ENCODE measurements at regions not wholly inside any gene's neighbourhood (a gene's known extent, or its start where the extent isn't known, plus 50 kb on each side); places are given as distances from the start of the nearest gene placed in this dataset.

DNA sequence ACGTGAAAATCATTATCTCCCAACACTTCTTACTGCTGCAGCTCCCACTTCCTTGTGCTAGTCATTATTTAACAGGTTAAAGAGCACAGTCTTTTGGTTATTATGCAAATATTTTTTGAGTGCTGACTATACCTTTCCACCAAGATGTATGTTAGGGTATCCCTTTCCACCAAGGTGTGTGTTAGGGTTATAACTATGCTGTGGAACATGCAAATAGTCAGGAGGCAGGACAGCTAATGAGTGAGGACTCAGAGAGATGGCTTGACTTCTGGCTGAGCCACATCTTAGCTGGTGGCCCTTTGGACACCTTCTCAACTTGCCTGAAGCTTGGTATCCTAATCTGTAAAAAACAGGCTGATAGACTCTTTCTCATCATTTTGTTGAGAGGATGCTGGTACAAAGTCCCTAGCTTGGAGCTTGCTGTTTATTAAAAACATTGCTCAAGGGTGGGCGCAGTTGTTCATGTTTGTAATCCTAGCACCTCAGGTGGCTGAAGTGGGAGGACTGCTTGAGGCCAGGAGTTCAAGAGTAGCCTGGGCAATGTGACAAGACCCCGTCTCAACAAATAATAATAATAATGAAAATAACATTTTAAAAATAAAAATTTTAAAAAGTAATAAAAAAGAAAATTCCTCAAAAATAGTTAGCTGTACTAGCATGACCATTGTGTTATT, 160.5 kb upstream of the ADAMTS9 start:
- DNase-seq (ENCODE audit: low spot score), result no peak

DNA sequence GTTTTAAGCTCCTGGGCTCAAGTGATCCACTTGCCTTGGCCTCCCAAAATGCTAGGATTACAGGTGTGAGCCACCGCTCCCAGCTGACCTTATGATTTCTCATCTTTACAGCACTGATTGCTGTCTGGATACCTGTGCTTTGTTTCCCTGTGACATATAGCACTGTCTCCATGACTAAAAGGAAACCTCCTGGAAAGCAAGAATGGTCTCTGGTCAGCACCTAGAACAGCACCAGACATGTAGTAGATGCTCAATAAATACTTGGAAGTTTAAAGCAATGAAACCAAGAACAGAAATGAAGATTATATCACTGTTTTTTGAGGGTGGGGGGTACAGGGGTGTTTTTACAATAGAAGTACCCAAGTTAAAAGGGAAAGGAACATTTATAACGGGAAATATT, 156.8 kb upstream of the ADAMTS9 start:
- DNase-seq (ENCODE audit: low spot score), result no peak

DNA sequence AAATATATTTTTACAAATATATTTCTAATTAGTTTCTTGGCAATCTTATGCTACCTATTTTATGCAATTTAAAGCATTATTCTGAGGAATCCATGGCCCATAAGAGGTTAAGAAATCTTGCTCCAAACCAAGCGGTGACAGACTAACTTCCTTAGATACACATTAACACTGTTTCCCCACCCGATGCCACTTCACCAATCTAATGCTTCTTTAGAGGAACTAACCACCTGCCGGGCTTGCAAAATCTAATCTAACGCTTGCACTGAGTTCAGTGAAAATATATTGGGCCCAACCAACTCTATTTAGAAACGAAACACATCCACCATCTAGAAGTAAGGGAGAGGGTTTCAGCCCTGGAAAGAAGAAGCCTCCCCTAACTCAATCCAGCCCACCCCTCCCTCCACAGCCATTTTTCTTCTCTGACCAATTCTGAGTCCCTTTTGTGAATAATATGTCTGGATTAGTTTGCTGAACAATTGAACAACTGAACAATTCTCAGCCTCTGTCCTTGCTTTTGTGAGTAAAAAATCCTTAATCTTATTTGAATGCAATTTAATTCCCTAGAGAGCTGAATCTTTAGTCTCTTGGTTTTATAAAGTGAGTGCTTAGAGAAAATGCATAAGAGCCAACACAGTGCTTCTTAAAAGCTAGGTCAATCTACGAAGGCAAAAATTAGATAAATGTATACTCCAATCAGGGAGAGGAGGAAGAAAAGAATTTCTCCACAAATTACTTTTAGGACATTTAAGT, 150.4 kb upstream of the ADAMTS9 start:
- DNase-seq (ENCODE audit: low spot score), result no peak

DNA sequence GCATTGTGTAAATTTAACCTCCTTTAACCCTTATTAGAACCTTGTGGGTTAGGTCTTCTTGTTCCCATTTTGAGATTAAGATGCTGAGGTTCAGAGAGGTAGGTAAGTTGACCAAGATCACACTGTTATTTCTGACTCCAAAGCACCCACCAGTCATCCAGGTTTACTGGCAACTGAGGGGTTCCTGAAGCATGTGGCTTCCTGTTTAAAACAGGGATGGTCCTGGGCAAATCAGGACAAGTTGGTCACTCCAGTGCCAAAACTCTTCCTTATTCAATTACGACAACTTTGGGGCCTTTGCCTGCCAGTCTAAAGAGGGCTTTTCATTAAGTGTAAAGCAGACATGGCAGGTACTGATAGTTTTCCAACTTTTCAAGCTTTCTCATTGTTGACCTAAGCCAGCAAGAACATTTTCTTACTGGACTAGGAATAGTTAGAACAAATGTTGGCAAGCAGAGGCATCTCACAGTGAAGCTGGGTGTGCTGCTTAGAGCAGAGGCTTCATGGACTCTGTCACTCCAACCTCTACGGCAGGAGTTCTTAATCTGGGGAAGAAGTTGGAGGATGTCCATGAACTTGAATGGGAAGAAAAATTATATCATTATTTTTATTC, 149.4 kb upstream of the ADAMTS9 start:
- no peak for DNase-seq (ENCODE audit: low spot score)

DNA sequence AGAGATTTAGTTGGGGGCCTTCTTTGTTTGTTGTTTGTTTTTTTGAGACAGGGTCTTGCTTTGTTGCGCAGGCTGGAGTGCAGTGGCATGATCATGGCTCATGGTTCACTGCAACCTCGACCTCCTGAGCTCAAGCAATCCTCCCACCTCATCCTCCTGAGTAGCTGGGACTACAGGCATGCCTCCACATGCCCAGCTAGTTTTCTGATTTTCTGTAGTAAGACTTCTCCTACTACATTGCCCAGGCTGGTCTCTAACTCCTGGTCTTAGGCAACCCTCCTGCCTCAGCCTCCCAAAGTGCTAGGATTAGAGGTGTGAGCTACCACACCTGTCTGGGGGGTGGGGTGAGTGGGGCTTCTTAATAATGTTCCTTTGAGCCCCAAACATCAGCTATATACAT, 148.3 kb upstream of the ADAMTS9 start:
- no peak for DNase-seq (ENCODE audit: low spot score)

DNA sequence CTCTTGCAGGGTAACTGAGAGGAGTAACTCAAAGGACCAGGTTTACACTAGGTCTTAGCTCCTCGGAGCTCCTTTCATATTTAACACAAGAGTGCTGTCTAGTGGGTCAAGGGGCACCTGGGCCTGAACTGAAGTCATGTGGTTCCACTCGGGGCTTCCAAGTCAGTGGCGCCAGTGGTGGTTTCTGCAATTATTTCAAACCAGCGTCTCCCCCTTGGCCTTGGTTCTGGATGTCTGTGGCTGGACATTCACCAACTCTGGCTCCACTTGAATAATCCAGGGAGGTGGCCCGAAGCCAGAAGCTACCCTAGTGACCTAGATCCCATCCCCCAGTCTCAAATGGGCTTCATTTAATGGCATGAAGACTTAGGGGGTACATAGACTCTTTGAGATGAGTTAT, 144.3 kb upstream of the ADAMTS9 start:
- no peak for DNase-seq (ENCODE audit: low spot score)

DNA sequence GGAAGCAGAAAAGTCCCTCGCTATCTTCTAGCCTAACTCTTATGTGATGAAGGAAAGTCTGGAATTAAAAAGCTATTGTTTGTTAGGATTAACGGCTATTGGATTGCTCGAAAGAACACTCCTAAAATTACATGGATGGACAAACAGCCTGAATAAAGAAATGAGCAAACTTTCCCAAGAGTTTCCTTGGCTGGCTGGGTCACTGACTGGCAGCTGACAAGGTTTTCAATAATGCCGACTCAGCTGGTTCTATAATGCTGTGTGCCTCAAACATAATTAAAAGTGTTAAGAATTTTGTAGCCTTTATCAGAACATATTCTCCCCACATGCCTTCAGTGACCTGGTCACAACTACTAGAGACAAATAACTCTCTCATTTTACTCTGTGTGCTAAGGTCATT, 142.9 kb upstream of the ADAMTS9 start:
- no peak for DNase-seq (ENCODE audit: low spot score)

DNA sequence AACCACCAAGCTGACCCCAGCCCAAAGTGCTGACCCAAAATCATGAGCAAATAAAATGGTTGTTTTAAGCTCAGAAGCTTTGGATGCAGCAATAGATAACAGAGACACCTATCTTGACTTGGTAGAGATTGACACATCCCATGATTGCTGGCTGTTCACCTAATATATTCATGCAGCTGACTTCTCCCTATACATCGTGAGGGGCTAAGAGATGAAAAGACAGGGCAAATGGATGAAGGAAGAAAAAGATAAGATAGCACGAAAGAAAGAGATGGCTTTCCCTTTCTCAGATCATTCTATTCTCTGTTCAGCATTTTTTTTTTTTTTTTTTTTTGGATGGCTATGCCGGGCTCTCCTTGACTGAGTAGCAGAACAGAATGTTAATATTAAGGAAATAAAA, 141.5 kb upstream of the ADAMTS9 start:
- DNase-seq (ENCODE audit: low spot score), result no peak

DNA sequence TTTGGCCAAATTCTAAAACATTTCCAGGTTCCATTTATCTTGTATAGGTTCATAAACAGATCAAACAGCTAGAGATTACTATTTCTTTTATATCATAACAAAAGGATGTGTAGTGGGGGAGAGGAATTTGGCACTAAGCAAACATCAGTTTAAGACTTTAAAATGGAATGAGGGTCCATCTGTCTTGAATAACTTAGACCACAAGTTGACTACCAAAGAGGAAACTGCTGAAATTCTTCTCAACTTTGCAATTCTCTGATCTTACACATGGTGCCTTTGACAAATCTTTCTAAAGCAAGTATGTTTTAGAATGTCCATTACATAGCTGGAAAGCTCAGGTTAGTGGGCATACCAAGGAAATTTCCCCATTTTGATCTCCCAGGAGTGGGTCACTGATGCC, 140.5 kb upstream of the ADAMTS9 start:
- no peak for DNase-seq (ENCODE audit: low spot score)

DNA sequence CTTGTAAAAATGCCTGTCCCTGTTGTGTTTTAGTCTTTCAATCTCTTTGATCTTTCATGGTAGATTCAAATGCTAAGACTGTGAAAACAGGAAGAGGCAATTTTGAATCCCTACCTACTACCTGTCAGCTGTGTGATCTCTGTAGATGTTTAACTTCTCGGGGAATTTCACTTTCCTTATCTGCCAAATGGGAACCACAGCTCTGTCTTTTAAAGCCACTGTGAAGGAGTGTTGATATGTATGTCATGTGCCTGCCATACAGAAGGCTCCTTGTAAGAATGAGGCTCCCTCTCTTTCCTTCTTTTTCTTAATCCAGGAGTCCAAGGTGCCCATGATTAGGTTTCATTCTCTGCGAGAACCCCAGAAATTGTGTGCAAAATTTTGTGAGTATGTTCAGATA, 139.6 kb upstream of the ADAMTS9 start:
- no peak for DNase-seq (ENCODE audit: low spot score)

DNA sequence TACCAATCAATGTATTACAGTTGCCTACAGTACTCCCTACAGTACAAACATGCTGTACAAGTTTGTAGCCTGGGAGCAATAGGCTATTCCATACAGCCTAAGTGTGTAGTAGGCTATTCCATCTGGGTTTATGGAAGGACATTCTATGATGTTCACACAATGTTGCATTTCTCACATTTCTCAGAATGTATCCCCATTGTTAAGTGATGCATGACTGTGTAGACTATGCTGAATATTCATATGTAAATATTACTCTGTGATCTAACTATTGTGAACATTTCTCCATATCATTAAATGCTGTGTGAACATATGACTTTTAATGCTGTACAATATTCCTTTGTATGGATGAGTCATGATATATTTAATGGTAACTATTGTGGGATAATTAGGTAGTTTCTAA, 139.2 kb upstream of the ADAMTS9 start:
- DNase-seq (ENCODE audit: low spot score), result no peak

DNA sequence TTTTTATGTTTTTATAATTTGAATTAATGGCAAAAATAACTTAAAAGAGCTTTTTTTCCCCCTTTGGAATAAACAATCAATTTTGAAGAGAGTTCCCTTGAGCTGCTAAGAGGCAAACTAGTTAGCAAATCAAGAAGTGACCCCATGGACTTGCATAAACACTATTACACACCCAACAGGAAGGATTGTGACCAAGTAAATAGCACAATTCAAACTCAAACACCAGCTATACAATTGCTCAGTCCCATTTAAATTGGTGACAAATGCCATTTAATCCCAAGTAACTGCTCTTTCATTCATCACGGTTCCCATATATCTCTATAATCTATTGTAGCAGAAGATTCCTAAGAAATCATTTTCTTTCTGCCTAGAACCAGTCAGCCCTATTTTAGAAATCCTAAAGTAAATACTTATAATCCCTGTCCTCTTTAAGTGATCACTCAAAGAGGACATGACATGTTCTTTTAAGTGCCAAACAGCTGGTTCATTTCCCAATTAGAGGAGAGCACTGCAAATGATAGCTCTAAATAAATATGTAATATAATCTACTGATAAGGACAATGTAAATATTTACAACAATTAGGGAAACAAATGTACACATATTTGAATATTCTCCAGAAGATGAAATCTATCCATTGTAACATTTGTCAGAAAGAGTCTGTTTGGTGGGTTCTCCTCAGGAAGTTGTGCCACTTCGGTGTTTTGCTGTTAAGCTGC, 137.8 kb upstream of the ADAMTS9 start:
- no peak for DNase-seq (ENCODE audit: low spot score)

DNA sequence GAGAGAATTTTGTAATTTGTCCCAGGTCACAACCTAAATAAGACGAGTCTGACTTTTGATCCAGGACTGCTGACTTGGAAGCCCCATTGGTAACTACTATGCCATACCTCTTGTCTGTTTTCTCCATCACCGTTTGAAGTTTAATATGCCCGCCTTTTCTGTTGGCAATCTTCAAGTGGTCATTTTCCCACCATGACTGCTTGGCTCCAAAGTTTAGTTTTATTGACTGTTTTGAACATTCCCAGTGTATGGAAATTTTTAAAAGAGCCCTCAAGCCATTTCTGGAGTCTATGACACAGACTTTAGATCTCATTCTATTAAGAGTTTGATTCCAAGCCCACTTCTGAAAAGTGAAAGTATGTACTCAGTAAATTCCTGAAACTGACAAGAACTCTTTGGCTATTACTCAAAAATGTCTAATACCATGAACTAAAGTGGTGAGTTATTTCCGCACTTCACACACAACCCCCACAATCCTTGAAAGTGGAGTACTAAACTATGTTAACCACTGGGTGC, 136.7 kb upstream of the ADAMTS9 start:
- no peak for DNase-seq (ENCODE audit: low spot score)

DNA sequence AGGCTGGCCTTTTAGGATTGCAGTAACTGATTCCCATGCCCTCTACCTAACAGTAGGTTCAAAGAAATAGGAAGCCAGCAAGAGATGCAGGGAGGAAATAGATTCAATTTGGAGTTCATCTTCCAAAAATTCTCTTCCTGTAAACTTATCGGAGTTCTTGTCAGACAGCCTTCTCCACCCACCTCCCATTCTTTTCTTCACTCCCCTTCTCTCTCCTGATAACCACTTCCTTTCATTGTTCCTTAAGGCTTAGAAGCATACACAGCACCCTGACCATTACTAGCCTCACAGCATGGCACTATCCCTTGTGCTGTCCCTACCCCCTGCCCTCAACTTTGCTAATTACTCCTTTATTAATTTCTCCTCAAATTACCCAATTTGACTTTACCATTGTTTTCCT, 130.4 kb upstream of the ADAMTS9 start:
- DNase-seq (ENCODE audit: low spot score), result no peak

DNA sequence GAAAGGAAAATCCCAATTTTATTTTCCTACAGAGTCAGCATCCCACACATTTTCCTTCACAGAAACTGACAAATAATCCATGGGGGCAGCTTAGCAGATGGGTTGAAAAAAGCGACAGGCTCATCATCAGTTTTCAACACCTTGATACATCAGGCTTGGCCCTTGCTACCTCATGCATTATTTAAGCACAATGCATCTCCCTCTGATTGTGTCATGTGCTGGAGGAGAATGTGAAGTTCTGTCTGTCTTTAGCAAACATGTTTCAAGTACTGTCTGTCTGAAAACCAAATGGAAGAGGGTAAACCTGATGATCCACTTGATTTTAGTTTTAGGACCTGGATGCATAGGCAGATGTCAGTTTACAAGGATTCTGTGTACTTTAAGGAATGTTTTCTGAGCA, 128.6 kb upstream of the ADAMTS9 start:
- no peak for DNase-seq (ENCODE audit: low spot score)

DNA sequence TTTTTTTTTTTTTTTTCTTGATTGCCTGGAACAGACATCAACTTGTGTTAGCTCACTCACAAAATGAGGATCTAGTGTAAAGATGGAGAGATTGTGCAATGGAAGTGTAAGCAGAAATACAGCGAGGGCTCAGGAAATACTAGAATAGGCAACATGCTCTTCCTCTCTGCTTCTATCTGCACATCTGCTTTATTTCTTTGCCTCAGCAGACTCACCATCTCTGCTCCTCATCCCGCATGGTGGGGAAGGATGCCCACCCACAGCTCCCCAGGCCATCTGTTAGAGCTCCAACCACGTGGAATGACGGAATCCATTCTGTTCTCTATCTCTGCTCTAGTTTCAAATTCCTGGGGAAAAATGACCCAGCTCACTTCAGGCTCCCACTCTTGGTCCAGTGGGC, 128.0 kb upstream of the ADAMTS9 start:
- DNase-seq (ENCODE audit: low spot score), result no peak

DNA sequence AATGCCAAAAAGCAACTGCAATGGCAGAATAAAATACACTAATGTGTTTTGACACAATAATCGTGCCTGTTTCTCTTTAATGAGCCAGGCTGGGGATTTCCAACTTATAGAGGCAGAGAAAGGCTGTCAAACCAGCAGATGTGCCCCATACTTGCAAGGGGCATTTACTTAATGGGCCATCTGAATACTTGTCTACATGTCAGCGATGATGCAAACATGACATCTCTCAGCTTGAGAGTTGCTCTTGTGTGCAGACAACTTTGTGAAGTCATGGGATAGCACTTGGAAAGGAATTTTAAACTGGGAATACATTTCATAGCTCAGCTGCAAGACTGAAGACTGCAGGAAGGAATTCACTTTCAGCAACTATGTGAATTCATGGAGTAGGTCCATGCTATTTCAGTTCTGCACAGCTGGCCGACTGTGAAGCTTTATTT, 127.4 kb upstream of the ADAMTS9 start:
- no peak for DNase-seq (ENCODE audit: low spot score)

DNA sequence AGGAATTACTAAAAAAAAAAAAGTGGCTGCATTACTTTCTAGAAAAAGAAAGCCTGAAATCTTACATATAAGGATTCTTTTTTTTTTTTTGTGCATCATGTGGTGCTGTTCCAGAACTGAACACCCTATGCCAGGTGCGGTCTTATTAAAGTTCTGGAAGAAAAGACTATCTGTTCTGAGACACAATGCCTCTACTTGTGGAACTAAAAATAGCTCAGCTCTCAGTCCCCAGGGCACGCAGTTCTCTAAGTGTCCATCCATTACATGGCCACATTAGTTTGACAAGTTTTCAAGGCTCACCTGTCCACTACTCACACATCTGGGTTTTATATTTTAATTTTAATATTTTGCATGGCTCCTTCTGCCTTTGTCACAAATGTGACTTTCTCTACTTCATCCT, 126.6 kb upstream of the ADAMTS9 start:
- no peak for DNase-seq (ENCODE audit: low spot score)

DNA sequence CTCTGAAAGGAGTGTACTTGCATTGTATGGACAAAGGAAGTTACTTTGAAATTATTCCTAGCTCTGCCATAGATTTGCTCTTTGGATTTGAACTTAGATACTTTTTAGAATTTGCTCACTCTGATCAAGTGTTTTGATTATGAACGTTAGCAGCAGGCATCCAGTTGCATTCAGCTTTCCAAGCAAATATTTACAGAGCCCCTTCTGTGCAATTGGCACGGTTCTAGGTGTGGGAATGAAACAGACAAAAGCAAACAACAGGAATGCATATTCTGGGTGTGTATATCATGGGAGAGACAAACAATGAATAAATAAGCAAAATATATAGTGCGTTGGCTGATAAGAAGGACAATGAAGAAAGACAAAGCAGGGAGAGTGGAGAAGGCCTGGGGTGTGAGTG, 125.5 kb upstream of the ADAMTS9 start:
- no peak for DNase-seq (ENCODE audit: low spot score)

DNA sequence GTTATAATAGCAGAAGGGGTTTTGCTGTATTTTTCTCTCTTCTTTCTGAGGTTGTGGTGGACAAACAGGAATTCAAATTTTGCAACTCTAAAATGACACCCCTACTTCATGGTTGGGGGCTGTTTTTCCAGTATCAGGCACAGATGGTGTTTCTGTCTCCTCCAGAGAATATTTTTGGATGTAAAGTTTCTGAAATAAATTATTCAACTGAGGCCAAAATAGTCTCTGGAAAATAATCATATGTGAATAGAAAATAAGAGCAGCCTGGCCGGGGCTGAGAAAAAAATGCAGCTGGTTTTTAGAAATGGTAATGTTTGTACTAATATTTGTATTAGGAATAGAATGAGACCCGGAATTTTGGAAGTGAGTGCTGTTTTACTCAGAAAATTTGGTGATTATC, 121.3 kb upstream of the ADAMTS9 start:
- DNase-seq (ENCODE audit: low spot score), result no peak

DNA sequence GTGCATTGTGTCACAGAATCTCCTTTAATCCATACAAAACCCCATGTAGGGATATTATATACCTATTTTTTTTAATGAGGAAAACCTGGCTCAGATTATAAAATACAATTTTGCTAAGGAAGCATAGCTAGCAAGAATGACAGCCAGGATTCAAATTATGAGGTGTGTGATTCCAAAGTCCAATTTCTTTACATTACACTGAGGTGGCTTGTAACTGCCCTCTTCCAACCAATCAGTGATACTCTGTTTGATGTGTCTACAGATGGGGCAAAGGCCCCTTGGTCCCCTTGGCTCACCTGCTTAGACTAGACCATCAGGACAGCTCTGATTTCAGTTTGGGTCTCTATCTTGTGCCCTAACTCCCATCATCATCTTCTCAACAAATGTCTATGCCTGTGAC, 120.3 kb upstream of the ADAMTS9 start:
- no peak for DNase-seq (ENCODE audit: low spot score)
